IgD-negative memory B cell (primary cell): ENCODE measurements at regions not wholly inside any gene's neighbourhood (a gene's known extent, or its start where the extent isn't known, plus 50 kb on each side); places are given as distances from the start of the nearest gene placed in this dataset.

Experiments used
- H3K27ac Mint-ChIP-seq, 3 donors: one replicate each; pipeline ENCODE4 v1.8.0; 2020 to 2022; ENCODE audit warnings: mild to moderate bottlenecking in 3 of 3, mixed read lengths in 3 of 3, moderate library complexity in 1 of 3
- H3K27me3 Mint-ChIP-seq: one replicate; pipeline ENCODE4 v1.8.0; 2021; ENCODE audit warnings: mixed read lengths
- H3K36me3 Mint-ChIP-seq: one replicate; pipeline ENCODE4 v1.8.0; 2020; ENCODE audit warnings: mild to moderate bottlenecking, mixed read lengths
- H3K4me1 Mint-ChIP-seq, 3 donors: one replicate each; pipeline ENCODE4 v1.8.0; 2020 to 2022; ENCODE audit warnings: mixed read lengths in 3 of 3, mild to moderate bottlenecking in 1 of 3
- H3K4me3 Mint-ChIP-seq, 4 donors: one replicate each; pipeline ENCODE4 v1.8.0; 2020 to 2022; ENCODE audit warnings: mild to moderate bottlenecking in 4 of 4, mixed read lengths in 4 of 4, moderate library complexity in 3 of 4
- H3K9me3 Mint-ChIP-seq, 3 donors: one replicate each; pipeline ENCODE4 v1.8.0; 2020 to 2021; ENCODE audit warnings: mixed read lengths in 3 of 3, mild to moderate bottlenecking in 1 of 3

- no peaks in the 10 kb centered on the region for H3K36me3 Mint-ChIP-seq
Observed at GRCh38 chr1:29586991-29587745, 350.8 kb downstream of the PTPRU start.

GRCh38 chr1:29586215-29586614 is 349.9 kb downstream of the PTPRU start:
- Mint-ChIP-seq H3K9me3 (peaks cover 2 to 6% (median 4%) of the 10 kb centered on the region in 3 donors), H3K4me1 (no peaks in the 10 kb centered on the region), H3K27me3 (no peaks in the 10 kb centered on the region), H3K36me3 (no peaks in the 10 kb centered on the region), H3K4me3 (no peak overlapping the region), H3K27ac (no peak overlapping the region)

More at GRCh38 chr1:29586991-29587745, 350.8 kb downstream of the PTPRU start:
- H3K4me3 Mint-ChIP-seq: no peak overlapping the region
- H3K9me3 Mint-ChIP-seq: peaks cover 2 to 6% (median 4%) of the 10 kb centered on the region in 3 donors
- H3K27me3 Mint-ChIP-seq: no peaks in the 10 kb centered on the region
- H3K4me1 Mint-ChIP-seq: no peaks in the 10 kb centered on the region
- no peak overlapping the region for H3K27ac Mint-ChIP-seq

GRCh38 chr1:29585656-29586055 is 349.3 kb downstream of the PTPRU start:
- no peak overlapping the region for H3K27ac Mint-ChIP-seq
- no peaks in the 10 kb centered on the region for H3K36me3 Mint-ChIP-seq
- H3K4me3 Mint-ChIP-seq: peak overlapping the region in 1 of 4 donors; percentile 9
- H3K27me3 Mint-ChIP-seq: no peaks in the 10 kb centered on the region
- H3K9me3 Mint-ChIP-seq: peaks cover 2 to 6% (median 4%) of the 10 kb centered on the region in 3 donors
- no peaks in the 10 kb centered on the region for H3K4me1 Mint-ChIP-seq

GRCh38 chr1:29585201-29585600 is 348.9 kb downstream of the PTPRU start:
- peaks cover 2 to 6% (median 4%) of the 10 kb centered on the region in 3 donors for H3K9me3 Mint-ChIP-seq
- H3K27ac Mint-ChIP-seq: no peak overlapping the region
- no peaks in the 10 kb centered on the region for H3K36me3 Mint-ChIP-seq
- no peaks in the 10 kb centered on the region for H3K27me3 Mint-ChIP-seq
- H3K4me3 Mint-ChIP-seq: no peak overlapping the region
- no peaks in the 10 kb centered on the region for H3K4me1 Mint-ChIP-seq

- Mint-ChIP-seq H3K27me3 (no peaks in the 10 kb centered on the region), H3K27ac (no peak overlapping the region), H3K4me1 (no peaks in the 10 kb centered on the region)
Observed at GRCh38 chr1:29584776-29585175, 348.5 kb downstream of the PTPRU start.

GRCh38 chr1:29584362-29584761 is 348.0 kb downstream of the PTPRU start:
- Mint-ChIP-seq H3K9me3 (peaks cover 0 to 4% (median 2%) of the 10 kb centered on the region in 3 donors), H3K4me1 (no peaks in the 10 kb centered on the region), H3K36me3 (no peaks in the 10 kb centered on the region), H3K27ac (no peak overlapping the region), H3K4me3 (no peak overlapping the region), H3K27me3 (no peaks in the 10 kb centered on the region)

More at GRCh38 chr1:29584776-29585175, 348.5 kb downstream of the PTPRU start:
- no peaks in the 10 kb centered on the region for H3K36me3 Mint-ChIP-seq
- no peak overlapping the region for H3K4me3 Mint-ChIP-seq
- H3K9me3 Mint-ChIP-seq: peaks cover 2 to 4% (median 2%) of the 10 kb centered on the region in 3 donors

- H3K9me3 Mint-ChIP-seq: peaks cover 0 to 4% (median 2%) of the 10 kb centered on the region in 3 donors
- H3K4me1 Mint-ChIP-seq: no peaks in the 10 kb centered on the region
- H3K27ac Mint-ChIP-seq: no peak overlapping the region
- no peak overlapping the region for H3K4me3 Mint-ChIP-seq
- H3K36me3 Mint-ChIP-seq: no peaks in the 10 kb centered on the region
- no peaks in the 10 kb centered on the region for H3K27me3 Mint-ChIP-seq
Observed at GRCh38 chr1:29583727-29584126, 347.4 kb downstream of the PTPRU start.

GRCh38 chr1:29581256-29581655 is 344.9 kb downstream of the PTPRU start:
- Mint-ChIP-seq H3K36me3 (no peaks in the 10 kb centered on the region), H3K4me3 (no peak overlapping the region), H3K27ac (no peak overlapping the region), H3K27me3 (peaks cover 3% of the 10 kb centered on the region), H3K9me3 (no peaks in the 10 kb centered on the region), H3K4me1 (no peaks in the 10 kb centered on the region)

GRCh38 chr1:29579821-29580425 is 343.6 kb downstream of the PTPRU start:
- Mint-ChIP-seq H3K27ac (peak overlapping the region in 1 of 3 donors; percentile 16), H3K9me3 (no peaks in the 10 kb centered on the region), H3K27me3 (peaks cover 3% of the 10 kb centered on the region), H3K36me3 (no peaks in the 10 kb centered on the region), H3K4me1 (no peaks in the 10 kb centered on the region), H3K4me3 (no peak overlapping the region)

- H3K36me3 Mint-ChIP-seq: no peaks in the 10 kb centered on the region
- peaks cover 3% of the 10 kb centered on the region for H3K27me3 Mint-ChIP-seq
- H3K4me1 Mint-ChIP-seq: no peaks in the 10 kb centered on the region
- H3K4me3 Mint-ChIP-seq: no peak overlapping the region
- no peaks in the 10 kb centered on the region for H3K9me3 Mint-ChIP-seq
- H3K27ac Mint-ChIP-seq: no peak overlapping the region
Observed at GRCh38 chr1:29577512-29577911, 341.2 kb downstream of the PTPRU start.

- H3K4me1 Mint-ChIP-seq: no peaks in the 10 kb centered on the region
- no peak overlapping the region for H3K4me3 Mint-ChIP-seq
- no peak overlapping the region for H3K27ac Mint-ChIP-seq
- peaks cover 3% of the 10 kb centered on the region for H3K27me3 Mint-ChIP-seq
- H3K36me3 Mint-ChIP-seq: no peaks in the 10 kb centered on the region
- H3K9me3 Mint-ChIP-seq: no peaks in the 10 kb centered on the region
Observed at GRCh38 chr1:29576510-29576909, 340.2 kb downstream of the PTPRU start.

- Mint-ChIP-seq H3K36me3 (no peaks in the 10 kb centered on the region), H3K27me3 (peaks cover 3% of the 10 kb centered on the region), H3K27ac (no peak overlapping the region), H3K4me3 (no peak overlapping the region), H3K4me1 (no peaks in the 10 kb centered on the region), H3K9me3 (no peaks in the 10 kb centered on the region)
Observed at GRCh38 chr1:29575826-29576225, 339.5 kb downstream of the PTPRU start.

- no peaks in the 10 kb centered on the region for H3K9me3 Mint-ChIP-seq
- no peak overlapping the region for H3K4me3 Mint-ChIP-seq
- H3K4me1 Mint-ChIP-seq: no peaks in the 10 kb centered on the region
- no peaks in the 10 kb centered on the region for H3K36me3 Mint-ChIP-seq
- H3K27me3 Mint-ChIP-seq: peaks cover 3% of the 10 kb centered on the region
- no peak overlapping the region for H3K27ac Mint-ChIP-seq
Observed at GRCh38 chr1:29575277-29575676, 339.0 kb downstream of the PTPRU start.

- Mint-ChIP-seq H3K27ac (no peak overlapping the region), H3K9me3 (peaks cover 0 to 1% (median 0%) of the 10 kb centered on the region in 3 donors), H3K36me3 (no peaks in the 10 kb centered on the region), H3K4me1 (no peaks in the 10 kb centered on the region), H3K4me3 (no peak overlapping the region), H3K27me3 (peaks cover 3% of the 10 kb centered on the region)
Observed at GRCh38 chr1:29574871-29575270, 338.5 kb downstream of the PTPRU start.

- Mint-ChIP-seq H3K9me3 (peaks cover 4 to 19% (median 4%) of the 10 kb centered on the region in 3 donors), H3K27me3 (no peaks in the 10 kb centered on the region), H3K36me3 (no peaks in the 10 kb centered on the region), H3K4me3 (no peak overlapping the region), H3K4me1 (no peaks in the 10 kb centered on the region), H3K27ac (no peak overlapping the region)
Observed at GRCh38 chr1:29569971-29570634, 333.8 kb downstream of the PTPRU start.
